SIG-M5 treated with dmso at 0.1 percent for 504 hours (cell line): ENCODE measurements at regions not wholly inside any gene's neighbourhood (a gene's known extent, or its start where the extent isn't known, plus 50 kb on each side); places are given as distances from the start of the nearest gene placed in this dataset.

Source experiments
- DNase-seq: peaks from one replicate; lab custom pipeline; 2025; ENCODE audit not compliant: unreplicated experiment; lab: John Stamatoyannopoulos, UW

DNA sequence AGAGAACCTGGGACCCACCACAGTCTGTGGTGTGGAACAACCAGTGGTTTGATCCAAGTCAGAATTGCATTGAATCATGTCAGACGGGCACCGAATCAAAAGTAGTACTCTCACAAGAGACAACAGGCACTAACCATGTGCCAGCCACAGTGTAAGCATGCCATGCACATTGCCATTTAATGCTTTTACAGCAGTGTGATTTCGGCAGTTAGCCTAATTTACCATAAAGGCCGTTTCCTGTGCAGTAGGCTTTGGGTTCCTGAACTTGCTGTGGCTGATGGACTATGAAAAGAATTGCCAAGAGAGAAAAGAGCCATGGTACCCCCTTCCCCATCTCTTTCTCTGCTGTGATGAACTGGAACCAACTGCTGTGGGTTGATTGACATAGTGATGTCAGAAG lies 540.6 kb downstream of the EBF1 start:
- DNase-seq = no peak

DNA sequence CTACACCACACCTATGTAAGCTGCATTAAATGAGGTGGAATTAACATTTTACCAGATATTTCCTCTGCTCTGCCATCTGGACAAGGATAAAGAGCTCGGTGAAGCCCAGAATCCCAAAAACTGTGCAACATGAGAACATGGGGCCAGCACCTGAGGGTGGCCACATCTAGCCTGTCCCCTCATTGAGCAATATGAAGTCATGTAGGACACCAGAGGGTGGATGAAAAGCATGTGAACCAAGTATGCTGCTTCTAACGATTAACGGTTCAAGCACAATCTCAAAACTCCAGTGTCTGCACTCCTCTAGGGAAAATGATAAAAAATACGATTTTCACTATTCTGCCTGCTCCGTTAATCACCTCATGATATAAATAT lies 545.8 kb downstream of the EBF1 start:
- no peak for DNase-seq

DNA sequence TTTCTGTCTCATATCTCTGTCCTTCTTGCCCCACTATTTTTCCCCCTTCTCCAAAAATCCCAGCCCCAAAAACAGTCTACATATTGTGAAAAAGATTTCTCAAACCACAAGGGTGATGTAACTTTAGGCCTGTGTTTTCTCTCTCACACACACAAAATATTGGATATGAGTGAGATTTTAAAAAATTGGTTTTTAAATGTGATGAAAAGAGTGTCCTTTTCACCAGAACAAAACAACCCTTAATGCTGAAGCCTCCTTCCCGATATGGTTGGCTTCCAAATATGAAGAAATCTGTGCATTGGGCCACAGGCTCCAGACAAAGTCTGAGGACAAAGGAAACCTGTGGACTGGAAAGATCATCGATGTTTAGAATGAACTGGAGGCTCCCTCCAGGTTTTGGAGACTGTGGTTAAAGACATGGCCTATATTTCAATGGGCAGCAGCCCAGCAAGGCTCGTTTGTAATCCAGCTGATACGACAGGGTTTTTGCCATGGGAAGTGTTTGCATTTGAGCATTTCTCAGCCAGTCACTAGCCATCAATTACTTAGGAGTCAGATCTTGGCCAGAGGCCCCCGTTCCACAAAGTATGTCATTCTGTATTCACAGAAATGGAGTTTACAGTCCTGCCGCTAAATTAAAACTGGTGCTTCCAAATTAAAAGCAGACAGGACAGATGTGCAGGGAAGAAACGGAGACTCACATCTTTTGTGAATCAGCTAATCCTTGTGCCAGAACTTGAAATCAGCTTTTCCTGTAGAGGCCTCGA lies 546.3 kb downstream of the EBF1 start:
- DNase-seq = no peak

DNA sequence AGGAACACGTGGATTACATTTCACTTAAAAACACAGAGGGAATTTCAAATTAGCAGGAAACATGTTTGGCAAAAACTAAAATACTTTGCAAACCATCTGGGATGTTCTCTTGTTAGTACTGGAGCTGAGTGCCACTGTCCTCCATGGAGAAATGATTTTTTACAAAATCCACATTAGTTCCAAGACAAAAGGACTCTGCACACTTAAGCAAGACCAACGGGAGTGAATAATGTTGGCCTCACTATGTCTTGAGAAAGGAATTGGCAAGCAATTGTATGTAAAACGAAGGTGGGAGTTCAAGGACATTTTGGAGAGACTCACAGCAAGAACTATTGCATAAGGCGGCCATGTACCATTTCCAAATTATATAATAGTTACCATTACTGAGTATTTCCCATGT lies 547.5 kb downstream of the EBF1 start:
- DNase-seq = no peak

DNA sequence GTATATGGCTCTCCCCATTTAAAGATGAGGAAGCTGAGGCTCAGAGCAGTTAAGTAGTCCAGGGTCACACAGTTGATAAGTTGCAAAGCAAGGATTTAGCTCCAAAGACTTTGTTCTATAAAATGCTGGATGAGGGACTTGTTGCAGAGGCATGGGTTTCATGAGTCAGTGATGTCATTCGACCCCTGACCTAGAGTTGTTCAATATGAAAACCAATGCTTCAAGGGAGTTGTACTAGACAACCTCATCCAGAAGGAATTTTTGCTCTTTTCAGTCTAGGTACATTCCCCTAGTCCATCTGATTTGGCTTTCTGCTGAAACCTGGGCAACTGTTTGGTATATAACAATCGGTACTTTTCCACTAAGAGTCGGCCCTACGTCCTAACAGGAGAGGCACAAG lies 550.4 kb downstream of the EBF1 start:
- DNase-seq = no peak

DNA sequence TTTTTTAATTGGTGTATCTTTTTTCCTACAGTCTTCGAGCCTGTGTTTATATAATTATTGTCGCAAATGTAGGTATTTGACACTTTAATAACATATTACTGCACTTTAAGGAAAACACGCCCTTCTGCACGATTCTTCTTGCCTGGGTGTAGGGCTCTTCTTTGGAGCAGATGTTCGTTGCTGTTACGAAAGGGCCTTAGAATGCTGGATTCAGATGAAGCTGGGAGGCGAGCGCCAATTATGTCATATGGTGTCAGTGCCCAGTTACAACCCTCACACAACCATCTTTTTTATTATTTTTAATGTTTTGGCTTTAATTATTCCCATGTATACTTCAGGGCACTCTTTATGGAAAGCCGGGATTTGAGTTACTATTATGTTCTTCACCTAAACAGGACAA lies 553.0 kb downstream of the EBF1 start:
- DNase-seq = no peak

DNA sequence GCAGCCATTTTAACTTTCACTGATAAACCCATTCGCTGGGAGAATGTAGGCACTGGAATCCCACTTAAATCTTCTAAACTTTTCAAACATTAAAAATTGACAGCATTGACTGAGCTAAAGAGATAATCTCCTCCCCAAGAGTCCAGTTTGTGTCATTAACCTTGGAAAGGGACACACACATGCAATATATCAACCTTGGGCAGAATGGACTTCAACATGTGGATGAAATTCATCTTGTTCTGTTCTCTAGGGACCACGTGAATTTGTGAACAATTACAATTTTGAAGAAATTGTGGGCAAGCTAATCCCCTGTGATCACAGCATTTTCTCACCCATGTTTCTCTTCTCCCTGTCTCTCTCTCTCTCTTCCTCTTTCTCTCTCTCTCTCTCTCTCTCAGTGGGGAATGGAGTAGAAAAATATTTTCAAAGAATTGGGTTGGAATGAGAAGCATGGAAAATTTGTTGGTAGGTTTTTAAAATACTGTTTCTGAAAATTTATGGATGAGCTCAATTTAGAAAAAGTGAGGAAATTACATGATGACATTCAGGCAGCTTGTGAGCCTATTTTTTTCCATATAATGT lies 553.7 kb downstream of the EBF1 start:
- no peak for DNase-seq

DNA sequence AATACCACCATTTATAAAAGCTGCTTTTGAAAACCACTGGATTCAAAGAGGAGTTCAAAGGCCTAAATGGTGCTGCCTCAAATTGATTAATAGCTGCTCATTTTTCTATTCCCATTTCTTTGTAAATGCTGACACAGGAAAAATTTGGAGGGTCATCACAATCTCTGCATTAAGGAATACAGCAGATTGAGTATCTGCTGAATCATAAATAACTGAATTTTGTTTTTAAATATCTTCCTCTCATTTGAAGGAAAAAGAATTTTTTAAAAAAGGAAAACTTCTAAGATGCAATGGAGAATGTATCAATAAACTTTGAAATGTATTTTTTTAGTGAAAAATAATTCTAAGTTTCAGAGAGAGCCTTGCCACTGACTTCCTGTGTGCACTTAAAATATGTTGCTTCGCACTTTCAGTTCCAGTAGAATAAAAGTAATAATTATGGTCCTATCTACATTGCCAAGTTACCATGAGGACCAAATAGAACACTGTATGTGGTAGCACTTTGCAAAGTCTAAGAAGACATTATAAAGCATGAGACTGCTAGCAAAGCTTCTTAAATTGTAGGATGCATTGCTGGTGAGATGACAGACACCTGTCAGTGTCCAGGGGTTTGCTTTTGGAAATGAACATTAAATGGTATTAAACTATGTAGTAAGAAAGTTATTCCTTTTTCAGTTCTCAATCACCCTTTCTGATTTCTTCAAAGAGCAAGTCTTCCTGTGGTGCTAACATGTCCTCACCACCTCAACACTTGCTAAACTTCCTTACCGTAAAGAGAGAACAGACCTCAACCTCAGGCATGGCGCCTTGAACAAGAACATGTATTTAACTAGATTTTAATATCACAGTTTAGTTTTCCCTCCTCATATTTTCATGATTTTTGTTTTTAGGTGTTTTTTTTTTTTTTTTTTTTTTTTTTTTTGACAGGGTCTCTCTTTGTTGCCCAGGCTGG lies 555.1 kb downstream of the EBF1 start:
- no peak for DNase-seq

DNA sequence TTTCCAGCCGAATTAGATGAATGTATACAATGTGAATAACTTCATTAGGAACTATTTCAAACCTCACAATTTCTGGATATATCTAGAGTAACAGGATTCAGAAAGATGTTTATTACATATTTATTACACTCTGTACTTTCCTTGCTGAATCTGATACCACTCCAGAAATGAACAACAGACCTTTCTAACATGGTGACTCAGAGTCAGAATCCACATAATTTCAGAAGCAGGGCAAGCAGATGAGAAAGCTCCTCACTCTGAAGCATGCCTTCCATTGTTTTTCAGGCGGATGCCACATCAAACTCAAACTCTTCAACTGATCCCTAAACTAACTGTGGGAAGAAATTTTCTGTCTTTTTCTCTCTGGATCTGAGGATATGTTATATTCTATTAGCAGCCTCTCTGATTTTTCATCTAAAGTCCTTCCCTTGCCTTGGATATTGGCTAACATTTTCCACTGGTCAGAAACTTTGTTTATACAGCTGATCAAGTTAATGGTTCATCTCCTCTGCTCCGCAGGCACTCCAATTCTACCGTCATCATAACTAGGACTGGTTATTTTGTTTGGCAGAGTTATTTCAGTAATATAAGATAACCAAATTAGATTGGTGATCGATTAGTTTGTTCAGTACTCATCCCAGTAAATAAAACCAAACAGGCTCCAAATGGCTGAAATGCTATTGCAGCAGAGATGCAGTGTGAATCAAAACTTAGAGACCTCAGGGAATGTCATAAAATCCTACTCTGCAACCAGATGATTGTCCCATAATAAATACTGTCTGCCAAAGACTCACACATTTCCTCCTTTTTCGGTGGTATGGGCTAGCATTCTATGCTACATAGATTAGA lies 556.0 kb downstream of the EBF1 start:
- DNase-seq = no peak

DNA sequence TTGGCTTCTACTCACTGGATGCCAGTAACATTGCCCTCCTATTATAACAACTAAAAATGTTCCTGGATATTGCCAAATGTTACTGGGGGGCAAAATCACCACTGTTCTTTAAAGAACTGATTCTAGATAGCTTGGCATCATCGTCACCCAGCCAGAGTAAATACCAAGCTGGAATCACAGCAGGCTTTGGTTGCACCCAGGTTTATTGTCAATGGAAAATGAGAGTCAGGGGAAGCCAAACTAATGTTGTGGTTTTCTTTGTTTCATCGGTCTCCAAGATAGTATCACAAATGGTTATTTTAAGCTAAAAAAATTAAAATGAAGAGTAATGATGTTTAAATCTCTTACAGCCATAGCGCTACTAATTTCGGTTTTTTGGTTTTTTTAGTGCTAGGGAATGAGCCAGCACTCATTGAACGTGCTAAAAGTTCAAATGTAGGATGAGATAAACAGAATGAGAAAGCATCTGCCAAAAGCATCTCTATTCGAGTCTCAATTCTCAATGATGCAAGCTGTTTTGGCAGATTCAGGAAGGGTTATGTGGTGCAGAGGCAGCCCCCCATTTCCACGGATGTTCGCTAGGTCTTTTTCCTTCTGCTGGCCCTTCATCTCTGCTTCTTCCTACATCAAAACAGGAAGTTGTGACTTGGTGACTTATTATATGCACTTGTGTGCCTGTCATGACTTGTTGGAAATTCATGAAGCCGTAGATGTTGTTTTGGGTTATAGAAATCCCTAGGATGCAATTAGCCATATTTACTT lies 558.0 kb downstream of the EBF1 start:
- no peak for DNase-seq

DNA sequence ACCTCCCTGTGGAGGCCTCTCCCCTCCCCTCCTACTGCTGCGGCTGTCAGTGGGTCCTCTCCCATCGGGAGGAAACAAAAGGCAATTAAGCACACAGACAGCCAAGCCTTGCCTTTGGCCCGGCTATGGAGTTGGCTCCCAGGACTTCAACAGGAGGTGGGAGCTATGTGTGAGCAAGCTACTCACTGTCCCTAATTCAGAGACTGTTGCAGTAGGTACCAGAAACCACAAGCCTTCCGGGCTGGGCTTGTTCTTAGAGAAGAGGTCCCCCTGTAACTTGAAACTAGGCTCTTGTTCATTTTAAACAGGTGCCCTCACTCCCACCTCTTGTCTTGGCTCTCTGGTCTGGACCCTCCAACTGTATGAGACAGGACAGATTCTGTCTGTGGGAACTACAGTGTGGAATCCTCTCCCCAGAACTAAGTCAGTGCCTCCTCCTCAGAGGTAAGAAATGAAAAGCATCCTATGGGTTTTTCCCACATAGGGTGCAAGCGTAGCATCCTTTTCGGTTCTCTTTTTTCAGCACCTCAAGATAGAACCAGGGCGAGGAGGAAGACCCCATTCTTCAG lies 561.1 kb downstream of the EBF1 start:
- no peak for DNase-seq

DNA sequence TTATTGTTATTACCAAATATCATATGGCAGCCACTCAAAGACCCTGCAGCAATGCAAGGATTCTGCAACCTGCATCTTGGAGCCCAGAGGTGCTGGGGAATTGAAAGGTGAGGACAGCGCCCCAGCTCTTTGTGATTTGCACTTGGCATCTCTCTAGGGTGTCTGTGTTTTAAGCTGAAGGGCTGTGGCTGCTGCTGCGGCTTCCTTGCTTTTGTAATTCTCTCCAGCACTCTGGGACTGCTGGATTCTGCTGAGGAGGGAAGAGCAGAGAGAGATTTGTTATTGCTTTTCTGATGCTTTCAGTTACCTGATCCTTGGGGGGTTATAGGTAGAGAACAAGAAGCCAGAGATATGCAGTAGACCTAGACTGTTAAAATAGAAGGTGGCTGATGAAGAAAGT lies 562.4 kb downstream of the EBF1 start:
- no peak for DNase-seq

DNA sequence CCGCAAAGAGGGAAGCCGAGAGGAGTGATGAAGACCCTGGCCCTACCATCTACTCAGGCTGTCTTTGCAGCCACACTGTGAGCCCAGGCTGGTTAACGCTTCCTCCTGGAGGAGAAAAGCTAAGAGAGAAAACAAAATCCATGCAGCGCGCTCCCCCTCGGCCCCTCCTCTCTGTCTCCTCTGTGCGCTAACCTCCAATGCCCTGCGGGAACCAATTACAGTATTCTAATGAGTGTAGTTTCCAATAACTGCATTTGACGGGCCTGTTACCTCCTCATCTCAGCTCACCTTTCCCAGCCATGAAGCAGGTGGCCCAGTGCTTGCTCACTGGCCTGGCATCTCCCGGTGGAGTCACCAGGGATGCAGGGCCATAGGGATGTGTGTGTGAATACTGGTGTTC lies 565.5 kb downstream of the EBF1 start:
- no peak for DNase-seq

DNA sequence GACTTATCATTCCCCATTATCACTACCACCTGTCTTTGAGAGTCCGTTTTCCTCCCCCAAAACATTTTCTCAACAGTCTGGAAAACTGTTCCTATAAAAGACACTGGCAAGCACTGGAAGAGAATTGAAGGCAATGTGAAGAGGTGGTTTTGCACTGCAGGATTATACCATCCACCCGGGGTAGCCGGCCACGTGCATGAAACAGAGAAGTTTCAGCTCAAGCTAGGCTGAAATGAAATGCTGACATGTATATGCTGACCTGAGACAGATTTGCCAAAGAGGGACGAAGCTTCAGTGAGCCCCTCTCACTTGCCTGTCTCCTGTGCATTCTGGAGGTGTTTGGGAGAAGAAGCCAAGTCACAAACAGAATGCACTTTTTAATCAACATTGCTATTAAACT lies 567.0 kb downstream of the EBF1 start:
- DNase-seq = no peak

DNA sequence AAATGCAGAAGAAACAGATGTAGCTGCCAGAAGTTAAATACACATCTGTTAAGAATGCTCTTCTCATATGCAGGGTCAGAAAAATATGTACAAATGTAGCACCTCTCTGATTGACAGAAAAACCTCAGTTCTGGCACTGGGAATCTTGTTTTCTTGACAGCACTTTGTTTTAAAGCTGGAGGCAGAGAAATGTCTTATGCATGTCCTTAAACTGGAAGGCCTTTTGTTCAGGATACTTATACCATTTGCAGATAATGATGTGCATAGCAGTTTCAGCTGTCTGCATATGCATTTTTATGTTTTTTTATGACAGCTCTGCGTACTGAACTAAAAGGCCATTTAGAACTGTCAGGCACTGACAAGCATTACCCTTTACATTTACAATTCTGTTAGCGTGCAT lies 567.9 kb downstream of the EBF1 start:
- DNase-seq = no peak

DNA sequence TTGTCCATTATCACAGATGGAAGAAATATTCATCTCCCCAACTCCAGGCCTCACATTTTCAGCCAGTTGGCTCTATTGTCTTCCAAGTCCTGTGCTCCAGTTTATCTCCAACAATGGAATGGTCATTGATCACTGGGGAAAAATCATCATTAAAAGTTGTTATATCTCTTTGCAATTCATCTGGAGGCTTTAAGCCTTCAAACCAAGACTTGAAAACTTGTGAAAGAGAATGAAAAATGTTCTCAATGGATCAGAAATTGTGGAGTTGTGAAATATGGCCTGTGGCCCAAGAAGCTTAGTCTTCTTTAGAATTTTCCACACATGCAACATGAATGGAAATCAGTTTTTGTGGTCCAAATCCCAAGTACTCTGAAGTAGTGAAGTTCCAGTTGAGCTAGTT lies 569.6 kb downstream of the EBF1 start:
- no peak for DNase-seq

DNA sequence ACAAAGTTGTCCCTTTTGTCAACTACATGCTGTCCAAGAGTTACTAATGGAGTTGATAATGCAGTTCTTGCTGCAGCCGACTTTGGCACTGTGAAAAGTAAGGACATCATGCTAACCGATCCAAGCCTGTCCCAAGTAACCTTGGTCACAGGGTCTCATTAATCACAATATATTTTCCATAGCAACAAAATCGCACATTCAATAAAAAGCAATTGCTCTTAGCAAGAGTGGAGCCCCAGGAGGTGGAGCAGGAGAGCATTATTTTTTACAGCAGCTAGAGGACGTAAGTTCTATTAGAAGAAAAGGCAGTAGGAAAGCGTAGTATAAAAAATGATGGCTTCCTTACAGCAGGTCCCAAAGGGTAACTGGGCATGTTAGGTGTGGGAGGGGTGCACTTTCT lies 570.3 kb downstream of the EBF1 start:
- DNase-seq = no peak

DNA sequence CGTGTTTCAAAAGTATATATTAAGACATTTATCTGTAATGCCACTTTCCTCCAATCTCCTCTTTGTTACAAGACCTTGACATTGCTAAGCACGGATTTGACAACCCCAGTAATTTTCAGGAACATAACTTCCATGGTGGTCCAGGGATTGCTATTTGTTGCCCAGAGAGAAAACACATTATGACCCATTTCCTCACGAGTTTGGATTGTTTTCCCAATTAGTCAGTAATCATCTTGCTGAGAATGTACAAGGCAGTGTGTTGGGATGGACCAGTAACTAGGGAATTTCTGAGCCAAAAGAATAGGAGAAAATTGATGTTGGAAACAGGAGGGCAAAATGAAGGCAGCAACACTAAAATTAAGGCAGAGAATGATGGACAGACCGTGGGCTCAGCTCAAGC lies 574.1 kb downstream of the EBF1 start:
- DNase-seq = no peak

DNA sequence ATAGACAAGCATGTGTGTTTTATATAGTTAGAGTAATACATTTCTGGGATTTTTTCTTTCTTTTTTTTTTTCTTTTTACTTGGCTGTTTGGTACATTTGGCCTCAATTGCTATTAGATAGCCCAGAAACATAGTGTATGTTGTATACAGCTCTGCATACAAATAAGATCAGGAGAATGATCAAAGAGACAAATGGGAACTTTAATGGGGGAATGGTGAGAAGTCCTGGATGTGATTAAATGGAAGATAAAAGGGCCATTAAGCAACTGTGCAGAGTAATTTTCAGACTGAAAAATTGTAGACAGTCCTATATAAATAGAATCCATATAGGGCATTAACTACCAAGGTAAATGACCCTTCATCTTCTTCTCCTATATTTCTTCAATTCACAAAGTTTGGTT lies 575.6 kb downstream of the EBF1 start:
- no peak for DNase-seq

DNA sequence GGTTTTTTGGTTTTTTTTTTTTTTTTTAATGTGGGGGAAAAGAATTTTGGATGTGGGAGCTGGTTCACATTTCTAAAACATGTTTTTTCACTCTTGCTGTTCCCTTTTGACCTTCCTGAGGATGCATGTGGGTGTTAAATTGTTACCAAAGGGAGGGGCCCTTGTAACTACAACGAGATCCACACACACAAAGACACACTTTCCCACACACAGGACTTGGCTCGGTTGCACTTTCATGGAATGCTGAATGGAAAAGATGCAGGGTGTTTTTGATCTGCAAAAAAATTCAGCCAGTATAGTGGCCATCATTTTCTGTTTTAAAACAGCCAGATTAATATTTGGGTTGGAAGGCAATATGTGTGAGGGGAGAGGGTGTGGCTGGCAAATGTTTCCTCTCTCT lies 576.9 kb downstream of the EBF1 start:
- DNase-seq = no peak
